Fibroblast of lung (primary cell): ENCODE measurements at regions not wholly inside any gene's neighbourhood (a gene's known extent, or its start where the extent isn't known, plus 50 kb on each side); places are given as distances from the start of the nearest gene placed in this dataset.

Experiments used
- EZH2 ChIP-seq: IDR thresholded peaks from 2 replicates; pipeline ENCODE4 v1.5.1; 2012; ENCODE audit warnings: low read length, control low read depth, mild to moderate bottlenecking; ENCODE audit errors: missing control alignments
- TF ChIP-seq, protein P1 (sequence below), 2 donors: IDR thresholded peaks in 1 of 2; conservative IDR thresholded peaks in 1 of 2; 1 replicate in 1 of 2; 2 replicates in 1 of 2; pipeline ENCODE4 v1.5.1; 2011 to 2012; ENCODE audit warnings: low read length in 2 of 2, control low read depth in 1 of 2, inconsistent platforms in 1 of 2, low read depth in 1 of 2, mild to moderate bottlenecking in 1 of 2

DNA sequence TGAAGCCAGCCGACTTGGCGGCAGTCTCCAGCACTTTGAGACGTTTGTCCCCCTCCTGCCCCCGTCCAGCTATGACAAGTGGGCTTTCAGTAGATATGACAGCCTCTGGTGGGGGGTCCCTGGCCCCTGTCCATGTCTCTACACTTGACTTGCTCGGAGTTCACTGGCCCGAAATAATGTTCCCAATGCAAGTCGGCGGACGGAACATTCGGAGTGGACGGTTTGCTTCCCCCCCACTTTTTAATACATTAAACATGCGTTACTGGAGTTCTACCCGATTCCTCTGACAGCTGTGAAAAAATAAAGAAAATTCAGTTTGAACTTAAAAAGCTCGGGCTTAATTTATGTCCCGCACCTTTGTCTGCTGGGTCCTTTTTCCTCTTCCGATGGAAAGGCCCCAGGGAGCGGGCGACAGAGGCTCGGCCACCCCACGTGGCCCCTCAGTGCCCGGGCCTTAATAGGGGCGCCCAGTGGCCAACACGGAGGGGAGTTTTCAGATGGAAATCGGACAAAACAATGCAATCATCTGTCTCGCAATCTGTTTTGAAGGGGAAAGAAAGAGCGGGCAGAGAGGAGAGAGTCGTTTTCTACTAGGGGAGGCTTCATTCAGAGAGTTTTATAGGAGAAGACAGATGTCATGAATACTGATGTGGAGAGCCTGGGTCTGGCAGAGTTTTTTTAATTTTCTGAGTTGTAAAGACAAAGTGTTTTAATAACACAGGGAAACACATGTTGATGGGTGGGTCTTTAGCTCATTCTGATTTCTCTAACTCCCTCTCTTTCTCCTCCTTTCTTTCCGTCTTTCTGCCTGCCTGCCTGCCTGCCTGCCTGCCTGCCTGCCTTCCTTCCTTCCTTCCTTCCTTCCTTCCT is 50.2 kb downstream of the SMIM38 start:
- TF ChIP-seq, protein P1, sequence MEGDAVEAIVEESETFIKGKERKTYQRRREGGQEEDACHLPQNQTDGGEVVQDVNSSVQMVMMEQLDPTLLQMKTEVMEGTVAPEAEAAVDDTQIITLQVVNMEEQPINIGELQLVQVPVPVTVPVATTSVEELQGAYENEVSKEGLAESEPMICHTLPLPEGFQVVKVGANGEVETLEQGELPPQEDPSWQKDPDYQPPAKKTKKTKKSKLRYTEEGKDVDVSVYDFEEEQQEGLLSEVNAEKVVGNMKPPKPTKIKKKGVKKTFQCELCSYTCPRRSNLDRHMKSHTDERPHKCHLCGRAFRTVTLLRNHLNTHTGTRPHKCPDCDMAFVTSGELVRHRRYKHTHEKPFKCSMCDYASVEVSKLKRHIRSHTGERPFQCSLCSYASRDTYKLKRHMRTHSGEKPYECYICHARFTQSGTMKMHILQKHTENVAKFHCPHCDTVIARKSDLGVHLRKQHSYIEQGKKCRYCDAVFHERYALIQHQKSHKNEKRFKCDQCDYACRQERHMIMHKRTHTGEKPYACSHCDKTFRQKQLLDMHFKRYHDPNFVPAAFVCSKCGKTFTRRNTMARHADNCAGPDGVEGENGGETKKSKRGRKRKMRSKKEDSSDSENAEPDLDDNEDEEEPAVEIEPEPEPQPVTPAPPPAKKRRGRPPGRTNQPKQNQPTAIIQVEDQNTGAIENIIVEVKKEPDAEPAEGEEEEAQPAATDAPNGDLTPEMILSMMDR (conservative IDR thresholded peaks at IDR 0.05 in 1 of 2, IDR thresholded peaks at IDR 0.05 in 1 of 2; ENCODE audit: low read depth in 1 of 2, low read length in 2 of 2) = no peak
- no peak for TF ChIP-seq EZH2
